K562 (cell line): ENCODE measurements at regions not wholly inside any gene's neighbourhood (a gene's known extent, or its start where the extent isn't known, plus 50 kb on each side); places are given as distances from the start of the nearest gene placed in this dataset.

ENCODE experiments used
- ATAC-seq: fragments of 200-7000 bp; cut with Tn5 transposase; 3 replicates; pipeline ENCODE4 v1.9.1; 2020; ENCODE audit warnings: moderate library complexity
- BruUV-seq: library from RNA; stranded (reverse); fragments of 400-500 nt; replicated peaks from 2 replicates; lab custom pipeline; 2021; lab: Mats Ljungman, UMichigan
- CTCF ChIA-PET: fragments of 300-600 bp; formaldehyde crosslinking; extraction: SDS; loops from one replicate; lab custom pipeline; 2021; ENCODE audit warnings: low intra/inter-chr PET ratio; lab: Yijun Ruan, JAX
- POLR2A ChIA-PET: fragments of 300-600, 350-650 bp; sonication (Branson Sonifier 250); formaldehyde crosslinking; extraction: SDS; loops from one replicate; lab custom pipeline; 2021; ENCODE audit warnings: antibody characterized with exemption, inconsistent platforms; lab: Yijun Ruan, JAX
- DNase-seq, 4 experiments: peaks; one replicate each; pipeline versions ENCODE4 v3.0.0 to v3.0.0-alpha.2; 2011 to 2018; ENCODE audit warnings: low spot score in 3 of 4, mixed read lengths in 3 of 4; ENCODE audit errors: extremely low read depth in 1 of 4
- FAIRE-seq: peaks from 2 replicates; lab custom pipeline; 2011; peaks lifted over from hg19 to GRCh38; lab: Jason Lieb, UNC
- H2AFZ ChIP-seq: 2 replicates; pipeline ENCODE4 v1.6.0; 2011; ENCODE audit warnings: low read depth, low read length, control low read depth, inconsistent platforms
- H3K27ac ChIP-seq: fragments of 200-600 bp; 3 replicates; pipeline ENCODE4 v1.8.0; 2011; ENCODE audit warnings: low read depth, mild to moderate bottlenecking, control low read depth, inconsistent platforms, low read length, moderate library complexity, mixed read lengths; ENCODE audit errors: extremely low read depth
- H3K27me3 ChIP-seq, 2 experiments: fragments of 300-600 bp in 1 of 2; 2 replicates in 1 of 2; 3 replicates in 1 of 2; pipeline versions ENCODE4 v1.6.0 to v1.8.0; 2011; ENCODE audit warnings: inconsistent platforms in 2 of 2, low read length in 2 of 2, mild to moderate bottlenecking in 1 of 2, mixed read lengths in 1 of 2, moderate library complexity in 1 of 2; ENCODE audit not compliant: control insufficient read depth in 2 of 2, insufficient read depth in 2 of 2
- H3K36me3 ChIP-seq: fragments of 300-600 bp; 3 replicates; pipeline ENCODE4 v1.8.0; 2011; ENCODE audit warnings: mild to moderate bottlenecking, low read length, inconsistent platforms; ENCODE audit not compliant: control insufficient read depth, insufficient read depth
- H3K4me1 ChIP-seq, 2 experiments: fragments of 200-600 bp in 1 of 2; replicated peaks in 1 of 2; 2 replicates in 1 of 2; 3 replicates in 1 of 2; pipeline versions ENCODE4 v1.5.1 to v1.8.0; 2011; ENCODE audit warnings: inconsistent platforms in 2 of 2, low read length in 2 of 2, mild to moderate bottlenecking in 1 of 2, mixed read lengths in 1 of 2, moderate library complexity in 1 of 2; ENCODE audit not compliant: control insufficient read depth in 2 of 2, insufficient read depth in 2 of 2
- H3K4me2 ChIP-seq: 2 replicates; pipeline ENCODE4 v1.6.1; 2011; ENCODE audit warnings: low read length, control low read depth, inconsistent platforms, mixed read lengths; ENCODE audit not compliant: insufficient read depth
- H3K4me3 ChIP-seq: fragments of 200-600 bp; sonication (generic), shearing (Covaris generic); 2 replicates; pipeline ENCODE4 v1.5.1; 2016; ENCODE audit warnings: control low read depth, inconsistent platforms
- H3K79me2 ChIP-seq: fragments of 200-600 bp; 3 replicates; pipeline ENCODE4 v1.8.0; 2011; ENCODE audit warnings: low read length, inconsistent platforms; ENCODE audit not compliant: control insufficient read depth, insufficient read depth
- H3K9ac ChIP-seq, 2 experiments: 2 replicates each; pipeline versions ENCODE4 v1.6.0 to v1.6.1; 2011; ENCODE audit warnings: low read depth in 2 of 2, low read length in 2 of 2, control low read depth in 1 of 2, inconsistent platforms in 1 of 2, mild to moderate bottlenecking in 1 of 2, mixed read lengths in 1 of 2; ENCODE audit not compliant: insufficient read depth in 1 of 2
- H3K9me1 ChIP-seq: one replicate; pipeline ENCODE4 v1.6.0; 2011; ENCODE audit warnings: inconsistent platforms, mild to moderate bottlenecking, low read length, moderate library complexity; ENCODE audit not compliant: control insufficient read depth, insufficient read depth
- H3K9me3 ChIP-seq: replicated peaks from 2 replicates; pipeline ENCODE4 v1.5.1; 2011; ENCODE audit warnings: low read depth, low read length, inconsistent platforms; ENCODE audit not compliant: control insufficient read depth, insufficient read depth
- H4K20me1 ChIP-seq: replicated peaks from 2 replicates; pipeline ENCODE4 v1.6.1; 2011; ENCODE audit warnings: low read length, inconsistent platforms, mixed read lengths; ENCODE audit not compliant: control insufficient read depth, insufficient read depth
- ARID2 ChIP-seq: fragments of 450-650 bp; IDR thresholded peaks from 2 replicates; pipeline ENCODE4 v1.6.1; 2017; ENCODE audit warnings: antibody characterized with exemption, mild to moderate bottlenecking
- CBX2 ChIP-seq: fragments of 200-600 bp; sonication (generic); IDR thresholded peaks from one replicate; pipeline ENCODE4 v1.6.1; 2012; ENCODE audit warnings: mild to moderate bottlenecking, low read length, inconsistent platforms; ENCODE audit not compliant: insufficient read depth, poor library complexity, severe bottlenecking
- CEBPB ChIP-seq: fragments of 450-650 bp; IDR thresholded peaks from 2 replicates; pipeline ENCODE4 v1.6.1; 2016; ENCODE audit warnings: missing genetic modification characterization, missing compliant biosample characterization
- ETS2 ChIP-seq: IDR thresholded peaks from 2 replicates; pipeline ENCODE4 v1.6.1; 2016; ENCODE audit warnings: borderline replicate concordance, missing genetic modification characterization, mild to moderate bottlenecking, moderate library complexity, missing compliant biosample characterization; ENCODE audit not compliant: poor library complexity, severe bottlenecking
- HDAC8 ChIP-seq: fragments of 450-650 bp; IDR thresholded peaks from 2 replicates; pipeline ENCODE4 v1.6.1; 2016; ENCODE audit warnings: mild to moderate bottlenecking, missing genetic modification characterization, moderate library complexity, missing compliant biosample characterization
- NCOA2 ChIP-seq, 2 experiments: fragments of 450-650 bp; IDR thresholded peaks; 2 replicates each; pipeline ENCODE4 v1.6.1; 2018; ENCODE audit warnings: mild to moderate bottlenecking in 2 of 2, moderate library complexity in 1 of 2; ENCODE audit not compliant: partially characterized antibody in 2 of 2
- NRF1 ChIP-seq, 2 experiments: fragments of 450-650 bp; IDR thresholded peaks in 1 of 2; conservative IDR thresholded peaks in 1 of 2; 2 replicates each; pipeline ENCODE4 v1.6.1; 2014; ENCODE audit warnings: mild to moderate bottlenecking in 2 of 2
- RAD21 ChIP-seq, 2 experiments: fragments of 250-450 bp in 1 of 2; fragments of 450-650 bp in 1 of 2; sonication (Bioruptor Pico) in 1 of 2; formaldehyde crosslinking in 1 of 2; IDR thresholded peaks in 1 of 2; conservative IDR thresholded peaks in 1 of 2; 2 replicates each; pipeline versions ENCODE4 v1.4.0 to v1.8.0; 2020 to 2022; ENCODE audit warnings: mild to moderate bottlenecking in 2 of 2, moderate library complexity in 1 of 2
- ZNF133 ChIP-seq: fragments of 250-450 bp; sonication (Bioruptor Pico); IDR thresholded peaks from 2 replicates; pipeline ENCODE4 v1.4.0; 2020; ENCODE audit warnings: mild to moderate bottlenecking
- ZNF232 ChIP-seq: sonication (generic); formaldehyde crosslinking; IDR thresholded peaks from 2 replicates; pipeline ENCODE4 v1.8.0; 2022; ENCODE audit warnings: mild to moderate bottlenecking, missing genetic modification reagents
- ZNF583 ChIP-seq: fragments of 250-450 bp; sonication (Bioruptor Pico); IDR thresholded peaks from 2 replicates; pipeline ENCODE4 v1.4.0; 2020
- WGBS: fragments of 100-300 bp; shearing (Covaris generic); methylation state at CpG from one replicate; pipeline ENCODE4 v1.1.6; 2016; ENCODE audit warnings: low coverage, mixed read lengths; ENCODE audit not compliant: insufficient coverage; ENCODE audit errors: missing lambda C conversion rate; 5-methylcytosine and 5-hydroxymethylcytosine counted together
- in situ Hi-C: fragments of 300-500 bp; cut with MboI; formaldehyde crosslinking; loops from 4 replicates; pipeline ENCODE4 v1.15.0; 2018; ENCODE audit warnings: inconsistent platforms, mixed read lengths
- intact Hi-C: fragments of 100-400 bp; cut with micrococcal nuclease; formaldehyde crosslinking; loops from 2 replicates; pipeline ENCODE4 v1.14.2; 2022
- TF ChIP-seq, protein P1 (sequence below): fragments of 250-450 bp; sonication (Bioruptor Pico); IDR thresholded peaks from 2 replicates; pipeline ENCODE4 v1.9.0; 2021; ENCODE audit warnings: mild to moderate bottlenecking
- TF ChIP-seq, protein P2 (sequence below): IDR thresholded peaks from 3 replicates; pipeline ENCODE4 v1.6.1; 2011; ENCODE audit warnings: borderline replicate concordance, mild to moderate bottlenecking; ENCODE audit not compliant: insufficient read length, insufficient read depth
- TF ChIP-seq, protein P3 (sequence below): IDR thresholded peaks from 2 replicates; pipeline ENCODE4 v1.6.1; 2012; ENCODE audit warnings: low read depth, low read length, improper control_type of control experiment, borderline replicate concordance

DNA sequence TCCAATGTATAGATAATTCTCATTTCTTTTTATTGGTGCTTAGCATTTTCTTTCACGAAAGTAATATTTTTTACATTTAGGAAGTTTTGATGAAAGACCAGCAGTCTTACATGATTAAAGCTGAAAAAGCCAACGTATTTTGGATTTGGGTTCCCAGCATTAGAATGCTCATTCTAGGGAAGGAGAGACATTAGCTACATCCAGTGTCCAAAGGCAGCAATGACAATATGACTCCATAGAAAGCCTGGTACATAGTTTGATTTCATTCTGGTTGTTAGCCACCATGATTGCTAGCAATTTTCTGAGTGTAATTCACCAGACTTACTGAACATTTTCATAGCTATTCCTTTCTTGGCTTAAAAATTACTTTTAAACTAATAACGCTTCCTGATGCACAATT lies 1397.5 kb downstream of the PCDH7 start:
- no peak for FAIRE-seq
- ChIA-PET POLR2A (interaction anchor here (0.7 to 0.9 kb wide), 2 partner anchors 15 to 17 kb away, joined by 4 to 6 read pairs; no protein-coding TSS in a partner anchor), CTCF (no interaction called here)
- ATAC-seq: no peak
- no peaks in the 10 kb centered on the region for H3K79me2 ChIP-seq
- WGBS: 45% methylated on average over 3 of the region's 3 CpGs
- H3K9me1 ChIP-seq: no peaks in the 10 kb centered on the region
- no TSS peak for BruUV-seq
- no peak overlapping the region for H2AFZ ChIP-seq
- H3K4me3 ChIP-seq: no peak overlapping the region
- no peaks in the 10 kb centered on the region for H4K20me1 ChIP-seq
- TF ChIP-seq RAD21 (CRISPR knock-in tag; conservative IDR thresholded peaks at IDR 0.05 in 1 of 2, IDR thresholded peaks at IDR 0.05 in 1 of 2): peak in 1 of 2 experiments; percentile 25; a peak in 1 of 4 replicates
- TF ChIP-seq ZNF232: no peak
- in situ Hi-C loops (no loop called here), intact Hi-C loops (no loop called here)
- no peaks in the 10 kb centered on the region for H3K27me3 ChIP-seq
- no peaks in the 10 kb centered on the region for H3K36me3 ChIP-seq
- no peaks in the 10 kb centered on the region for H3K9me3 ChIP-seq
- H3K27ac ChIP-seq: no peak overlapping the region
- H3K4me1 ChIP-seq: no peaks in the 10 kb centered on the region
- H3K9ac ChIP-seq: no peak overlapping the region
- peak in 1 of 4 experiments; percentile 5 for DNase-seq
- H3K4me2 ChIP-seq: no peak overlapping the region

DNA sequence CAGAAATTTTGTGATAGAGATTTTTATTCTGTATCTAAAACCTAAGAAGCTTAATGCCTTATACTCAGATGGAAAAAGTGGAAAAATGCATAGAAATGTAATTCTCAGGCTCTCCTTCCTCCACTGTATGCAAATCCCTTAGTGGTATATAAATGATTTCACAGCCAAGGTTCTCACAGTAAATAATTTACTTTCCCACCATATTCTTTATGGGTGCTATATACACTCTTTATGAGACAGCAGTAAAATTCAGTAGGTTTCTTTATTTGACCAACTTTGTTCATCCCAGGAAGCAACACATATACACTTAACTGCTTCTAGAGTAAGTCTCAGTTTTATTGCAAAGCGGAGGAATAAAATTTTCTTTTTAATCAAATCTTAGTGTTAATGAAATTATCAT lies 1399.7 kb downstream of the PCDH7 start:
- CTCF ChIA-PET: no interaction called here
- TF ChIP-seq ZNF133 (CRISPR knock-in tag) (no peak), ARID2 (no peak), ZNF583 (CRISPR knock-in tag) (no peak), CBX2 (no peak), NCOA2 (IDR thresholded peaks at IDR 0.05; ENCODE audit: partially characterized antibody in 2 of 2) (no peak), ETS2 (tag) (no peak), NRF1 (conservative IDR thresholded peaks at IDR 0.05 in 1 of 2, IDR thresholded peaks at IDR 0.05 in 1 of 2) (no peak), HDAC8 (tag) (no peak), CEBPB (tag) (no peak)
- TF ChIP-seq, protein P1, sequence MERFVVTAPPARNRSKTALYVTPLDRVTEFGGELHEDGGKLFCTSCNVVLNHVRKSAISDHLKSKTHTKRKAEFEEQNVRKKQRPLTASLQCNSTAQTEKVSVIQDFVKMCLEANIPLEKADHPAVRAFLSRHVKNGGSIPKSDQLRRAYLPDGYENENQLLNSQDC (CRISPR knock-in tag): no peak
- TF ChIP-seq, protein P2, sequence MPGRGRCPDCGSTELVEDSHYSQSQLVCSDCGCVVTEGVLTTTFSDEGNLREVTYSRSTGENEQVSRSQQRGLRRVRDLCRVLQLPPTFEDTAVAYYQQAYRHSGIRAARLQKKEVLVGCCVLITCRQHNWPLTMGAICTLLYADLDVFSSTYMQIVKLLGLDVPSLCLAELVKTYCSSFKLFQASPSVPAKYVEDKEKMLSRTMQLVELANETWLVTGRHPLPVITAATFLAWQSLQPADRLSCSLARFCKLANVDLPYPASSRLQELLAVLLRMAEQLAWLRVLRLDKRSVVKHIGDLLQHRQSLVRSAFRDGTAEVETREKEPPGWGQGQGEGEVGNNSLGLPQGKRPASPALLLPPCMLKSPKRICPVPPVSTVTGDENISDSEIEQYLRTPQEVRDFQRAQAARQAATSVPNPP: no peak
- TF ChIP-seq, protein P3, sequence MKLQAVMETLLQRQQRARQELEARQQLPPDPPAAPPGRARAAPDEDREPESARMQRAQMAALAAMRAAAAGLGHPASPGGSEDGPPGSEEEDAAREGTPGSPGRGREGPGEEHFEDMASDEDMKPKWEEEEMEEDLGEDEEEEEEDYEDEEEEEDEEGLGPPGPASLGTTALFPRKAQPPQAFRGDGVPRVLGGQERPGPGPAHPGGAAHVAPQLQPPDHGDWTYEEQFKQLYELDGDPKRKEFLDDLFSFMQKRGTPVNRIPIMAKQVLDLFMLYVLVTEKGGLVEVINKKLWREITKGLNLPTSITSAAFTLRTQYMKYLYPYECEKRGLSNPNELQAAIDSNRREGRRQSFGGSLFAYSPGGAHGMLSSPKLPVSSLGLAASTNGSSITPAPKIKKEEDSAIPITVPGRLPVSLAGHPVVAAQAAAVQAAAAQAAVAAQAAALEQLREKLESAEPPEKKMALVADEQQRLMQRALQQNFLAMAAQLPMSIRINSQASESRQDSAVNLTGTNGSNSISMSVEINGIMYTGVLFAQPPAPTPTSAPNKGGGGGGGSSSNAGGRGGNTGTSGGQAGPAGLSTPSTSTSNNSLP: no peak

More for the DNA sequence above, 1399.7 kb downstream of the PCDH7 start:
- Histone ChIP-seq H3K27ac (no peak overlapping the region), H3K9ac (no peak overlapping the region), H3K9me1 (no peaks in the 10 kb centered on the region), H3K36me3 (no peaks in the 10 kb centered on the region; the same call in 2 of the 3 replicates), H2AFZ (no peak overlapping the region), H3K79me2 (no peaks in the 10 kb centered on the region), H3K27me3 (no peaks in the 10 kb centered on the region), H3K4me2 (no peak overlapping the region), H3K4me1 (no peaks in the 10 kb centered on the region), H3K4me3 (no peak overlapping the region), H3K9me3 (no peaks in the 10 kb centered on the region), H4K20me1 (no peaks in the 10 kb centered on the region)
- BruUV-seq: no TSS peak
- no peak for ATAC-seq
- 56% methylated on average over 1 of the region's 1 CpG for WGBS
- intact Hi-C loops (no loop called here), in situ Hi-C loops (no loop called here)
- no peak for DNase-seq
- POLR2A ChIA-PET: no interaction called here
- no peak for FAIRE-seq
